ENCODE measurements at regions not wholly inside any gene's neighbourhood (a gene's known extent, or its start where the extent isn't known, plus 50 kb on each side); places are given as distances from the start of the nearest gene placed in this dataset.

DNA sequence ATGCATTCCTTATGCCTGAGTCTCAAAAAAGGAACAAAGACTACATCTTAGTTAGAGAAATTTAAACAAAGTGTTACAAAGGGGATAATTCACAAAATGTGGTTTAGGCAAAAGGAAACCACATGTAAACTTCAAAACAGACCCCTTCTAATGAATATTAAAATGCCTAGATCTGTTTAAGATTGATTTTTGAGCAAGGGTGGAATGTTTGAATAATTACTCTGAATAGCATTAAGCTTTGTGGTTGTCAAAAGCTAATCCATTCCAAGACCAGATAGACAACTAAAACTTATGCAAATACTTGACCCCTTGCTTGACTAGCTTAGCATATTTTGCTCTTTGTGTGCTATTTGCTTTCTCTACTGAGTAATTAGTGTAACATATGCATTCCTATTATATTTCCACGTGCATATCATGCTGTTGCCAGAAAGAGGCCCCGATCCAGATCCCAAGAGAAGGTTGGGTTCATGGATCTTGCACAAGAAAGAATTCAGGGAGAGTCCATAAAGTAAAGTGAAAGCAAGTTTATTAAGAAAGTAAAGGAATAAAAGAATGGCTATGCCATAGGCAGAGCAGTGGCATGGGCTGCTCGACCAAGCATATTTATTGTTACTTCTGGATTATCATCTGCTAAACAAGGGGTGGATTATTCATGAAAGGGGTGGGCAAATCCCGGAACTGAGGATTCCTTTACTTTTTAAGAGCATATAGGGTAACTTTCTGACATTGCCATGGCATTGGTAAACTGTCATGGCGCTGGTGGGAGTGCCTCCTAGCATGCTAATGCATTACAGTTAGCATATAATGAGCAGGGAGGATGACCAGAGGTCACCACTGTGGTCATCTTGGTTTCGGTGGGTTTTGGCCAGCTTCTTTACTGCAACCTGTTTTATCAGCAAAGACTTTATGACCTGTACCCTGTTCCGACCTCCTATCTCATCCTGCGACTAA, 1193.4 kb upstream of the EYS start (continued):
- no peak for TF ChIP-seq FOXK2 (conservative IDR thresholded peaks at IDR 0.05 in 1 of 2, IDR thresholded peaks at IDR 0.05 in 1 of 2; ENCODE audit: low read depth in 2 of 2)

DNA sequence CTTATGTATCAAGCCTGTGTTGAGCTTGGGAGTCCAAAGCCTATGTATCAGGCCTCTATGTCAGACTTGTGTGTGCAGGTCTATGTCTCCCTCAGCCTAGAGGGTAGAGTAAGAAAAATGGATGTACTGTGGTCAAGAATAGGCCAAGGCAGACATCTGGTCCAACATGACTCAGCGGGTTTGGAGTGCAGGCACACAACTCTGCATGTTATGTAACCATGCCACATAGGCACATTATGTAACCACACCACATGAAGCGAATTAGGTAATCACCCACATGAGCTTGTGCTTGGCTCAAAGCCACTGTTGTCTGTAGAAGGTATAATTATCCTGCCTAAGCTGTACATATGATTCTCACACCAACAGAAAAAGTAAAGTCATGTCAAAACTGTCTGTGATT, 1190.5 kb upstream of the EYS start:
- Histone ChIP-seq H3K36me3 (ENCODE audit: control insufficient read depth, insufficient read depth, low read length) (no peaks in the 10 kb centered on the region), H3K4me2 (ENCODE audit: insufficient read depth, low read length) (no peak overlapping the region), H3K9me1 (ENCODE audit: control insufficient read depth, insufficient read depth, low read length) (no peaks in the 10 kb centered on the region), H4K20me1 (replicated peaks; ENCODE audit: control insufficient read depth, insufficient read depth, low read length) (no peaks in the 10 kb centered on the region), H3K9me3 (replicated peaks; ENCODE audit: control insufficient read depth, insufficient read depth, low read depth, low read length) (no peaks in the 10 kb centered on the region), H3K9ac (ENCODE audit: insufficient read depth in 1 of 2, low read depth in 2 of 2, low read length in 2 of 2) (no peak overlapping the region), H2AFZ (ENCODE audit: low read depth, low read length) (no peak overlapping the region), H3K27ac (ENCODE audit: extremely low read depth, low read depth, low read length) (no peak overlapping the region), H3K4me3 (no peak overlapping the region), H3K79me2 (ENCODE audit: control insufficient read depth, insufficient read depth, low read length) (no peaks in the 10 kb centered on the region), H3K4me1 (replicated peaks in 1 of 2; ENCODE audit: control insufficient read depth in 2 of 2, insufficient read depth in 2 of 2, low read length in 2 of 2) (no peaks in the 10 kb centered on the region), H3K27me3 (ENCODE audit: control insufficient read depth in 2 of 2, insufficient read depth in 2 of 2, low read length in 2 of 2) (no peaks in the 10 kb centered on the region)
- no peak for ATAC-seq
- in situ Hi-C loops (cut with MboI) (no loop called here), intact Hi-C loops (cut with micrococcal nuclease) (no loop called here)
- ChIA-PET POLR2A (no interaction called here), CTCF (ENCODE audit: low intra/inter-chr PET ratio) (no interaction called here)
- DNase-seq (ENCODE audit: extremely low read depth in 1 of 4, low spot score in 3 of 4) = no peak
- no peak for TF ChIP-seq MEIS2 (IDR thresholded peaks at IDR 0.05; ENCODE audit: partially characterized antibody)
- no peak for TF ChIP-seq ZNF75A (CRISPR knock-in tag; IDR thresholded peaks at IDR 0.05)
- no peak for TF ChIP-seq RBM14 (IDR thresholded peaks at IDR 0.05; ENCODE audit: borderline replicate concordance, insufficient read depth, low read depth, low read length)
- TF ChIP-seq, protein P1, sequence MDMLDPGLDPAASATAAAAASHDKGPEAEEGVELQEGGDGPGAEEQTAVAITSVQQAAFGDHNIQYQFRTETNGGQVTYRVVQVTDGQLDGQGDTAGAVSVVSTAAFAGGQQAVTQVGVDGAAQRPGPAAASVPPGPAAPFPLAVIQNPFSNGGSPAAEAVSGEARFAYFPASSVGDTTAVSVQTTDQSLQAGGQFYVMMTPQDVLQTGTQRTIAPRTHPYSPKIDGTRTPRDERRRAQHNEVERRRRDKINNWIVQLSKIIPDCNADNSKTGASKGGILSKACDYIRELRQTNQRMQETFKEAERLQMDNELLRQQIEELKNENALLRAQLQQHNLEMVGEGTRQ (CRISPR knock-in tag; IDR thresholded peaks at IDR 0.05) = no peak
- no peak for TF ChIP-seq PHF21A (IDR thresholded peaks at IDR 0.05; ENCODE audit: borderline replicate concordance, low read depth)
- TF ChIP-seq EGR1 (conservative IDR thresholded peaks at IDR 0.05) = no peak
- no peak for TF ChIP-seq ZNF3 (CRISPR knock-in tag; IDR thresholded peaks at IDR 0.05)
- TF ChIP-seq JUN (IDR thresholded peaks at IDR 0.05; ENCODE audit: borderline replicate concordance, low read depth, low read length) = no peak
- TF ChIP-seq JUN (CRISPR knock-in tag; IDR thresholded peaks at IDR 0.05; ENCODE audit: borderline replicate concordance) = no peak
- no peak for TF ChIP-seq HOXB6 (CRISPR knock-in tag; IDR thresholded peaks at IDR 0.05; ENCODE audit: borderline replicate concordance)
- no peak for TF ChIP-seq XRCC3 (IDR thresholded peaks at IDR 0.05)
- no peak for TF ChIP-seq U2AF2 (optimal IDR thresholded peaks at IDR 0.05; ENCODE audit: low read depth, low read length)
- TF ChIP-seq KAT7 (CRISPR knock-in tag; IDR thresholded peaks at IDR 0.05; ENCODE audit: borderline replicate concordance) = no peak
- no peak for TF ChIP-seq ZBTB17 (CRISPR knock-in tag; IDR thresholded peaks at IDR 0.05)
- no peak for TF ChIP-seq STAG1 (CRISPR knock-in tag; IDR thresholded peaks at IDR 0.05; ENCODE audit: borderline replicate concordance)
- TF ChIP-seq, protein P2, sequence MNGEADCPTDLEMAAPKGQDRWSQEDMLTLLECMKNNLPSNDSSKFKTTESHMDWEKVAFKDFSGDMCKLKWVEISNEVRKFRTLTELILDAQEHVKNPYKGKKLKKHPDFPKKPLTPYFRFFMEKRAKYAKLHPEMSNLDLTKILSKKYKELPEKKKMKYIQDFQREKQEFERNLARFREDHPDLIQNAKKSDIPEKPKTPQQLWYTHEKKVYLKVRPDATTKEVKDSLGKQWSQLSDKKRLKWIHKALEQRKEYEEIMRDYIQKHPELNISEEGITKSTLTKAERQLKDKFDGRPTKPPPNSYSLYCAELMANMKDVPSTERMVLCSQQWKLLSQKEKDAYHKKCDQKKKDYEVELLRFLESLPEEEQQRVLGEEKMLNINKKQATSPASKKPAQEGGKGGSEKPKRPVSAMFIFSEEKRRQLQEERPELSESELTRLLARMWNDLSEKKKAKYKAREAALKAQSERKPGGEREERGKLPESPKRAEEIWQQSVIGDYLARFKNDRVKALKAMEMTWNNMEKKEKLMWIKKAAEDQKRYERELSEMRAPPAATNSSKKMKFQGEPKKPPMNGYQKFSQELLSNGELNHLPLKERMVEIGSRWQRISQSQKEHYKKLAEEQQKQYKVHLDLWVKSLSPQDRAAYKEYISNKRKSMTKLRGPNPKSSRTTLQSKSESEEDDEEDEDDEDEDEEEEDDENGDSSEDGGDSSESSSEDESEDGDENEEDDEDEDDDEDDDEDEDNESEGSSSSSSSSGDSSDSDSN (IDR thresholded peaks at IDR 0.05; ENCODE audit: borderline replicate concordance in 1 of 2, low read depth in 2 of 2, low read length in 2 of 2) = no peak
- WGBS (ENCODE audit: insufficient coverage, low coverage, missing lambda C conversion rate) = 0% methylated on average over 2 of the region's 2 CpGs
- FAIRE-seq = no peak
- BruUV-seq (replicated peaks) = no TSS peak

All from K562 (cell line).